IPS-20b (cell line): ENCODE measurements at regions not wholly inside any gene's neighbourhood (a gene's known extent, or its start where the extent isn't known, plus 50 kb on each side); places are given as distances from the start of the nearest gene placed in this dataset.
"Not testable (repeated sequence)": the region's sequence is repeated elsewhere in the genome, so short reads cannot be mapped to it uniquely, and the experiment has no call there.

ENCODE experiments used
- H3K27ac ChIP-seq: one replicate; pipeline ENCODE4 v1.5.1; 2013; ENCODE audit warnings: low read length
- H3K27me3 ChIP-seq: 2 replicates; pipeline ENCODE4 v1.6.1; 2013; ENCODE audit warnings: mild to moderate bottlenecking, low read length, inconsistent platforms; ENCODE audit not compliant: insufficient read depth
- H3K36me3 ChIP-seq: 2 replicates; pipeline ENCODE4 v1.6.1; 2013; ENCODE audit warnings: low read depth, mild to moderate bottlenecking, inconsistent platforms, low read length, moderate library complexity; ENCODE audit not compliant: insufficient read depth
- H3K4me1 ChIP-seq: 2 replicates; pipeline ENCODE4 v1.6.1; 2013; ENCODE audit warnings: mild to moderate bottlenecking, control low read depth, inconsistent platforms, low read length, moderate library complexity; ENCODE audit not compliant: insufficient read depth
- H3K4me3 ChIP-seq: 2 replicates; pipeline ENCODE4 v1.5.1; 2013; ENCODE audit warnings: mild to moderate bottlenecking, low read length, inconsistent platforms
- H3K9ac ChIP-seq: 2 replicates; pipeline ENCODE4 v1.6.1; 2013; ENCODE audit warnings: low read depth, mild to moderate bottlenecking, inconsistent platforms, low read length, moderate library complexity
- H3K9me3 ChIP-seq: 2 replicates; pipeline ENCODE4 v1.6.1; 2013; ENCODE audit warnings: mild to moderate bottlenecking, low read depth, low read length, inconsistent platforms; ENCODE audit not compliant: insufficient read depth

- Histone ChIP-seq H3K9me3 (no peaks in the 10 kb centered on the region), H3K36me3 (no peaks in the 10 kb centered on the region), H3K4me3 (no peak overlapping the region), H3K9ac (no peak overlapping the region), H3K27me3 (no peaks in the 10 kb centered on the region), H3K4me1 (peaks cover 8% of the 10 kb centered on the region), H3K27ac (no peak overlapping the region)
Measured at GRCh38 chr10:106280896-106281460, 883.5 kb downstream of the SORCS1 start.

DNA sequence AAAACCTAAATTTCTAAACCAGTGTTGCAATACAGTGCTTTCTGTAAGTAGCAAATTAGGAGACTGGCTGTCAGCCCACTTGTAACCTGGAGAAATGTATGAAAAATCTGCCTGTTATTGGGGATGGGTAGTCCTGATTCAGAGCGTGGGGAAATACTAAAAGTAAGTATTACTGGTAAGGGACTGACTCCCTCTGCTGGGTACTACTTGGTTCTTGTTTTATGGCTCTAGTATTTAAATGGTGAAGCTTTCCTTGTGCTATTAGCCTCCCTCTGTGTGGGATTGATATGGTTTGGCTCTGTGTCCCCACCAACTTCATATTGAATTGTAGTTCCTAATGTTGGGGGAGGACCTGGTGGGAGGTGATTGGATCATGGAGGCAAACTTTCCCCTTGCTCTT lies 886.1 kb downstream of the SORCS1 start:
- Histone ChIP-seq H3K4me3 (no peak overlapping the region), H3K4me1 (no peaks in the 10 kb centered on the region; the same call in 1 of the 2 replicates), H3K36me3 (no peaks in the 10 kb centered on the region), H3K9ac (no peak overlapping the region), H3K9me3 (no peaks in the 10 kb centered on the region), H3K27ac (no peak overlapping the region), H3K27me3 (no peaks in the 10 kb centered on the region)

DNA sequence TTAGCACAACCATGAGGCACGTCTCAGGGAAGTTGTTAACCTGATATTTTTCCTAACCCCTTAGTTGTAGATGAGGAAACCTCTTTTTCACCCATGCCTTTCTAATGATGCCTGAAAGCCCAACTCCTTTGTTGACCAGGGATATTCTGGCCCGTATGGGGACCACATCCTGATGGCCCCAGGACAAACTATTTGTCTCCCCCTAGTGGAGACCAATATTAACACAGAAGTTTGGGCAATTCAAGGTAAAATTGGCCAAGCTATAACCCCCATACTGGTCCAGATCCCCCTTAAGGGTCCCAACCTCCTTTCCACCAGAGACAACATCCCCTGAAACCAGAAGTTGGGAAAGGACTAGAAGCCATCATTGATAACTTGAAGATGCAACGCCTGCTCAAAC lies 893.3 kb downstream of the SORCS1 start:
- Histone ChIP-seq H3K36me3 (no peaks in the 10 kb centered on the region), H3K4me1 (no peaks in the 10 kb centered on the region), H3K27me3 (no peaks in the 10 kb centered on the region), H3K27ac (no peak overlapping the region), H3K9me3 (no peaks in the 10 kb centered on the region), H3K9ac (no peak overlapping the region), H3K4me3 (no peak overlapping the region)

- H3K4me3 ChIP-seq: no peak overlapping the region
- H3K36me3 ChIP-seq: no peaks in the 10 kb centered on the region
- no peaks in the 10 kb centered on the region for H3K4me1 ChIP-seq
- H3K9ac ChIP-seq: no peak overlapping the region
- H3K27ac ChIP-seq: no peak overlapping the region
- no peaks in the 10 kb centered on the region for H3K27me3 ChIP-seq
- H3K9me3 ChIP-seq: no peaks in the 10 kb centered on the region
Measured at GRCh38 chr10:106268000-106268399, 896.5 kb downstream of the SORCS1 start.

- Histone ChIP-seq H3K36me3 (no peaks in the 10 kb centered on the region), H3K27ac (no peak overlapping the region), H3K4me3 (no peak overlapping the region), H3K4me1 (no peaks in the 10 kb centered on the region), H3K27me3 (no peaks in the 10 kb centered on the region), H3K9ac (no peak overlapping the region), H3K9me3 (no peaks in the 10 kb centered on the region)
Measured at GRCh38 chr10:106267591-106267990, 896.9 kb downstream of the SORCS1 start.

DNA sequence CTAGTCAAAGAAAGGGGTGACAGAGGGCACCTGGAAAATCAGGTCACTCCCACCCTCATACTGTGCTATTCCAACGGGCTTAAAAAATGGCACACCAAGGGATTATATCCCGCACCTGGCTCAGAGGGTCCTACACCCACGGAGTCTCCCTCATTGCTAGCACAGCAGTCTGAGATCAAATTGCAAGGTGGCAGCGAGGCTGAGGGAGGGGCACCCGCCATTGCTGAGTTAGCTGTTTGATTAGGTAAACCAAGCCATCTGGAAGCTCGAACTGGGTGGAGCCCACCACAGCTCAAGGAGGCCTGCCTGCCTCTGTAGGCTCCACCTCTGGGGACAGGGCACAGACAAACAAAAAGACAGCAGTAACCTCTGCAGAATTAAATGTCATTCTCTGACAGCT lies 907.1 kb downstream of the SORCS1 start:
- H3K9me3 ChIP-seq, H3K27ac ChIP-seq, H3K4me1 ChIP-seq, H3K4me3 ChIP-seq, H3K9ac ChIP-seq, H3K36me3 ChIP-seq, H3K27me3 ChIP-seq: not testable (repeated sequence)

DNA sequence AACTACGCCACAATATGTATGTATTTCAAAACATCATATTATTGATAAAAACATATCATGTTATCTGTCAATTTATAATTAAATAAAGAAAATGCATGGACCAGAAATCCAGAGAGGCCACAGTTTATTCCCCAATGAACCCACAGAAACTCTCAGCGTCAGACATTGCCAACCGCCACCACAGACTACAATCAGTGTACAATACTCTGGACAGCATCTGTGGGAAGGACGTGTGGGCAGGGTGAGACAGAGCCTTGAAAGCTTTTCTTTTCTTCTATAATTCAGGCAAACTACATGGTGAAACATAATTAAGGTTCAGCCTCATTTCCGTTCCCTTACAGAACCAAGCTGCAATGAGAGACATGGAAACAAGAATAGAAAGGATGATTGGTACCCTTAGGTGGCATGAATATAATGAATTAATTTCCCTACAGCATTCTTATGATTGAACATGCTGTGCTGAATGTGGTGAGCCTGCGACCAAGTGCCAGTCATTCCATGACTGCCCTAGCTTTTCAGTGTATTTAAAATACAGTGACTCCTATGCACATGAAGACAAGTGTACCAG lies 909.3 kb downstream of the SORCS1 start:
- H3K27me3 ChIP-seq: no peaks in the 10 kb centered on the region
- H3K9ac ChIP-seq: no peak overlapping the region
- no peaks in the 10 kb centered on the region for H3K9me3 ChIP-seq
- H3K4me1 ChIP-seq: no peaks in the 10 kb centered on the region
- no peaks in the 10 kb centered on the region for H3K36me3 ChIP-seq
- H3K27ac ChIP-seq: no peak overlapping the region
- no peak overlapping the region for H3K4me3 ChIP-seq

GRCh38 chr10:106254071-106254470 lies 910.4 kb downstream of the SORCS1 start:
- Histone ChIP-seq H3K4me3 (no peak overlapping the region), H3K27ac (no peak overlapping the region), H3K9me3 (no peaks in the 10 kb centered on the region), H3K4me1 (no peaks in the 10 kb centered on the region), H3K36me3 (no peaks in the 10 kb centered on the region), H3K27me3 (no peaks in the 10 kb centered on the region), H3K9ac (no peak overlapping the region)

- no peaks in the 10 kb centered on the region for H3K9me3 ChIP-seq
- no peaks in the 10 kb centered on the region for H3K27me3 ChIP-seq
- no peak overlapping the region for H3K4me3 ChIP-seq
- H3K9ac ChIP-seq: no peak overlapping the region
- H3K27ac ChIP-seq: no peak overlapping the region
- no peaks in the 10 kb centered on the region for H3K36me3 ChIP-seq
- no peaks in the 10 kb centered on the region for H3K4me1 ChIP-seq
Measured at GRCh38 chr10:106252541-106252940, 912.0 kb downstream of the SORCS1 start.

GRCh38 chr10:106251573-106251972 lies 912.9 kb downstream of the SORCS1 start:
- H3K27me3 ChIP-seq: no peaks in the 10 kb centered on the region
- H3K4me3 ChIP-seq: no peak overlapping the region
- no peak overlapping the region for H3K9ac ChIP-seq
- H3K27ac ChIP-seq: no peak overlapping the region
- no peaks in the 10 kb centered on the region for H3K9me3 ChIP-seq
- no peaks in the 10 kb centered on the region for H3K36me3 ChIP-seq
- H3K4me1 ChIP-seq: no peaks in the 10 kb centered on the region

DNA sequence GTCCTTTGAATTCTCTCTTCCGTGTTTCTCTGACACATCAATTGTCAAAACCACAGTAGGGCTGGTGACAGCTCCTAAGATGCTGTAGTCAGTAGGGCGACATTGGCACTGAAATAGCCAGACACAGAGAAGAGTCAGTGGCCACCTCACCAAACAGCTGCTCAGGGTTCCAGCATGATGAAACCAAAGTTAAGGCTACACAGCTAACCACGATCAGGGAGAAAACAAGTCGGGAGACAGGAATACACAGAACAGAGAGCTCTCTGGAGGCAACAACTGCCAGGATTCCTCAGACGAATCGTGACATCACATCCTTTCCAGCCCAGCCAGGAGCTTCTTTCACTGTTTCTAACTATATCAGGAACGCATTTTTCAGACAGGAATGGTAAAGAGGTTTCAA lies 922.2 kb downstream of the SORCS1 start:
- no peak overlapping the region for H3K9ac ChIP-seq

DNA sequence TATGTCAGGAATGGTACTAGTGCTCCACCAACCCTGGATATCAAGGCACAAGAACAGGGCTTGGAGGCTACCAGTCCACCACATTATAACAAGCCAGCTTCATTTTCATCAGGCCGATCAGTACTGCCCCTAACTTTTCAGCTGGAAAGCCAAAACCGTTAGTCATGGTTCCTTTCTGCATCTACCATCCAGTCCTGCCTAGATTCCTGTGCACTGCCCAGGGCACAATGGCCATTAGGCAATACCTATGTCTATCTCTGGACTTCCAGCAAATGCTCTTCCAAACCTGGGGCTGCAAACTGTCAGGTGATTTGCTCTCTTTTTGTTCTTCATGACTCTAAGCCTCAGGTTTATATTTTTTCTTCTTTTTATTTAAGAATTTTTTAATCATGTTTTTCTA lies 937.7 kb downstream of the SORCS1 start:
- Histone ChIP-seq H3K4me3 (no peak overlapping the region), H3K36me3 (no peaks in the 10 kb centered on the region), H3K9ac (no peak overlapping the region), H3K4me1 (no peaks in the 10 kb centered on the region), H3K27me3 (no peaks in the 10 kb centered on the region), H3K9me3 (no peaks in the 10 kb centered on the region), H3K27ac (no peak overlapping the region)

More for the DNA sequence above, 922.2 kb downstream of the SORCS1 start:
- no peaks in the 10 kb centered on the region for H3K4me1 ChIP-seq
- no peak overlapping the region for H3K27ac ChIP-seq
- H3K9me3 ChIP-seq: no peaks in the 10 kb centered on the region
- no peak overlapping the region for H3K4me3 ChIP-seq
- H3K27me3 ChIP-seq: no peaks in the 10 kb centered on the region
- no peaks in the 10 kb centered on the region for H3K36me3 ChIP-seq
